ENCODE measurements at regions not wholly inside any gene's neighbourhood (a gene's known extent, or its start where the extent isn't known, plus 50 kb on each side); places are given as distances from the start of the nearest gene placed in this dataset.

GRCh38 chr15:69669446-69669845 is 216.8 kb downstream of the RPLP1 start:
- TF ChIP-seq ELF4 (IDR thresholded peaks at IDR 0.05) (no peak), SP1 (IDR thresholded peaks at IDR 0.05) (no peak), BHLHE40 (IDR thresholded peaks at IDR 0.05; ENCODE audit: borderline replicate concordance) (no peak), ARNT (IDR thresholded peaks at IDR 0.05) (no peak), FOXK2 (IDR thresholded peaks at IDR 0.05) (no peak), TARDBP (IDR thresholded peaks at IDR 0.05) (no peak), FOXM1 (IDR thresholded peaks at IDR 0.05; ENCODE audit: borderline replicate concordance) (no peak), ZNF384 (IDR thresholded peaks at IDR 0.05) (no peak), NFRKB (IDR thresholded peaks at IDR 0.05) (no peak), HDGF (IDR thresholded peaks at IDR 0.05; ENCODE audit: borderline replicate concordance) (no peak), PKNOX1 (IDR thresholded peaks at IDR 0.05) (no peak)

All from HEK293T (cell line).